Body of pancreas (tissue), 4 donors: ENCODE measurements at regions not wholly inside any gene's neighbourhood (a gene's known extent, or its start where the extent isn't known, plus 50 kb on each side); places are given as distances from the start of the nearest gene placed in this dataset.

ENCODE experiments used
- CTCF ChIP-seq, 7 experiments: fragments of 450-650 bp in 4 of 7; fragments of 200-600 bp in 3 of 7; sonication (generic) in 3 of 7; IDR thresholded peaks; one replicate each; pipeline ENCODE4 v1.5.1; 2016 to 2019; ENCODE audit warnings: antibody characterized with exemption in 7 of 7
- POLR2A ChIP-seq, 3 donors: fragments of 450-650 bp; IDR thresholded peaks; one replicate each; pipeline ENCODE4 v1.6.1; 2016; ENCODE audit warnings: antibody characterized with exemption in 3 of 3, mild to moderate bottlenecking in 2 of 3

GRCh38 chr7:85896531-85896930, 709.7 kb upstream of the SEMA3D start:
- TF ChIP-seq CTCF (IDR thresholded peaks at IDR 0.05) (no peak), POLR2A (IDR thresholded peaks at IDR 0.05) (no peak)
